Calu3 (cell line): ENCODE measurements at regions not wholly inside any gene's neighbourhood (a gene's known extent, or its start where the extent isn't known, plus 50 kb on each side); places are given as distances from the start of the nearest gene placed in this dataset.

Experiments used
- BruUV-seq: library from RNA; stranded (reverse); fragments of 400-500 nt; replicated peaks from 2 replicates; lab custom pipeline; 2021; lab: Mats Ljungman, UMichigan
- CTCF ChIA-PET: fragments of 300-600 bp; sonication (Branson Sonifier 250); formaldehyde crosslinking; loops from one replicate; lab custom pipeline; 2022; ENCODE audit warnings: antibody characterized with exemption; lab: Charles Lee
- DNase-seq: peaks from one replicate; pipeline ENCODE4 v3.0.0; 2022
- H3K27ac Mint-ChIP-seq: one replicate; pipeline ENCODE4 v1.8.0; 2022; ENCODE audit warnings: mixed read lengths; ENCODE audit not compliant: unreplicated experiment
- H3K27me3 Mint-ChIP-seq: one replicate; pipeline ENCODE4 v1.8.0; 2022; ENCODE audit warnings: mixed read lengths; ENCODE audit not compliant: unreplicated experiment
- H3K36me3 Mint-ChIP-seq: one replicate; pipeline ENCODE4 v1.8.0; 2022; ENCODE audit warnings: mild to moderate bottlenecking, moderate library complexity, mixed read lengths; ENCODE audit not compliant: insufficient read depth, unreplicated experiment
- H3K4me1 Mint-ChIP-seq: one replicate; pipeline ENCODE4 v1.8.0; 2022; ENCODE audit warnings: mild to moderate bottlenecking, low read depth, mixed read lengths; ENCODE audit not compliant: unreplicated experiment
- H3K4me3 Mint-ChIP-seq: one replicate; pipeline ENCODE4 v1.8.0; 2022; ENCODE audit warnings: mild to moderate bottlenecking, low read depth, moderate library complexity, mixed read lengths; ENCODE audit not compliant: unreplicated experiment
- H3K9me3 Mint-ChIP-seq: one replicate; pipeline ENCODE4 v1.8.0; 2022; ENCODE audit warnings: low read depth, mixed read lengths; ENCODE audit not compliant: unreplicated experiment
- CTCF ChIP-seq: fragments of 200-600 bp; IDR thresholded peaks from one replicate; pipeline ENCODE4 v1.8.0; 2022; ENCODE audit warnings: antibody characterized with exemption; ENCODE audit not compliant: unreplicated experiment
- intact Hi-C: fragments of 100-400 bp; cut with micrococcal nuclease; formaldehyde crosslinking; loops from one replicate; pipeline ENCODE4 v1.10.0; 2022; ENCODE audit not compliant: unreplicated experiment

DNA sequence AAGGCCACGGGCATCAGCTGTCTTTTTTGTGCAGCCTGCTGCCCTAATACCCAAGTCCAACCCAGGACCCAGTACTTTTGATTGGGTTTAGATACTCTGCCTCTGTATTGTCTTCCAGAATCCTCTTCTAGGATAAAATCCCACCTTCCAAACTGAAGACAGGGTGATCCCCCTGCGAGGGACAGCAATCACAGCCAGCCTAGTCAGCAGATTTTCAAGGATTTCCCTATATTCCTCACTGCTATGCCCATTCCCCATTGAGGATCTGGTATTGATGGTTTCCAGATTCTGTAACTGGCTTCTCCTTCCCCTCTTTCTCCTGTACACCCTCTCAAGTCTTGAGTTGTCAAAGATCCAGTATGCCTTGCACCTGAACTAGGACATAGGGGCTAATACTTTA is 389.4 kb downstream of the TRIM36 start:
- no peak for TF ChIP-seq CTCF
- Mint-ChIP-seq H3K9me3 (no peaks in the 10 kb centered on the region), H3K4me3 (no peak overlapping the region), H3K4me1 (no peaks in the 10 kb centered on the region), H3K36me3 (no peaks in the 10 kb centered on the region), H3K27ac (no peak overlapping the region), H3K27me3 (no peaks in the 10 kb centered on the region)
- DNase-seq: no peak
- no TSS peak for BruUV-seq
- CTCF ChIA-PET: interaction anchor here (0.7 kb wide), 1 partner anchor 8 kb away, joined by 4 read pairs; no protein-coding TSS in a partner anchor
- intact Hi-C loops: no loop called here

- Mint-ChIP-seq H3K36me3 (no peaks in the 10 kb centered on the region), H3K4me1 (no peaks in the 10 kb centered on the region), H3K9me3 (peaks cover 3% of the 10 kb centered on the region), H3K27ac (no peak overlapping the region), H3K27me3 (no peaks in the 10 kb centered on the region), H3K4me3 (no peak overlapping the region)
- TF ChIP-seq CTCF: no peak
- CTCF ChIA-PET: no interaction called here
- no TSS peak for BruUV-seq
- no peak for DNase-seq
- intact Hi-C loops: no loop called here
Measured at GRCh38 chr5:114744406-114744805, 382.5 kb downstream of the KCNN2 start.

DNA sequence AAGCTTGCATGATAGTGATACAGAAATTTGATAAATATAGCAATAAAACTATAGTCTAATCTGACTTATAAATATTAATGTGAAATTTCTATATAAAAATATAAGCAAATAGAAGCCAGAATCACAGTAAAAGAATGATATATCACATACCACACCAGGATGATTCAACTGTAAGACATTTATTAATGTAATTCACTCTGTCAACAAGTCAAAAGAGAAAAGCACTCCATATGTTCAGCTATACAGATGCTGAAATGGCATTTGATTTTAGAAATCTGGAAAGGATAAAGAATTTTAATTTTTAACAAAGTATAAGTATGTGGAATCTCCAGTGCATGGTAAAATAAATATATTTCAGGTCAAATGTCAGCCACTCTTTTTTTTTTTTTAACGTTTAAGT is 372.4 kb downstream of the KCNN2 start:
- Mint-ChIP-seq H3K9me3 (peaks cover 12% of the 10 kb centered on the region), H3K27ac (no peak overlapping the region), H3K4me1 (no peaks in the 10 kb centered on the region), H3K36me3 (no peaks in the 10 kb centered on the region), H3K27me3 (no peaks in the 10 kb centered on the region), H3K4me3 (no peak overlapping the region)
- no TSS peak for BruUV-seq
- no peak for DNase-seq
- CTCF ChIA-PET: no interaction called here
- intact Hi-C loops: no loop called here
- TF ChIP-seq CTCF: no peak

- no TSS peak for BruUV-seq
- H3K27ac Mint-ChIP-seq: no peak overlapping the region
- CTCF ChIA-PET: no interaction called here
- H3K9me3 Mint-ChIP-seq: peaks cover 20% of the 10 kb centered on the region
- no peaks in the 10 kb centered on the region for H3K4me1 Mint-ChIP-seq
- no peak overlapping the region for H3K4me3 Mint-ChIP-seq
- no peak for DNase-seq
- H3K27me3 Mint-ChIP-seq: no peaks in the 10 kb centered on the region
- no peaks in the 10 kb centered on the region for H3K36me3 Mint-ChIP-seq
- no peak for TF ChIP-seq CTCF
- intact Hi-C loops: no loop called here
Measured at GRCh38 chr5:114729986-114730385, 368.1 kb downstream of the KCNN2 start.
